NCI-H748 (cell line): ENCODE measurements at regions not wholly inside any gene's neighbourhood (a gene's known extent, or its start where the extent isn't known, plus 50 kb on each side); places are given as distances from the start of the nearest gene placed in this dataset.
A peak's percentile ranks its signal among the peaks of the same experiment; 100 is the strongest.

Experiments used
- DNase-seq: peaks from one replicate; lab custom pipeline; 2025; ENCODE audit not compliant: unreplicated experiment; lab: John Stamatoyannopoulos, UW

- DNase-seq = no peak
Observed at GRCh38 chr3:163039636-163040035, 1543.0 kb downstream of the OTOL1 start.

DNA sequence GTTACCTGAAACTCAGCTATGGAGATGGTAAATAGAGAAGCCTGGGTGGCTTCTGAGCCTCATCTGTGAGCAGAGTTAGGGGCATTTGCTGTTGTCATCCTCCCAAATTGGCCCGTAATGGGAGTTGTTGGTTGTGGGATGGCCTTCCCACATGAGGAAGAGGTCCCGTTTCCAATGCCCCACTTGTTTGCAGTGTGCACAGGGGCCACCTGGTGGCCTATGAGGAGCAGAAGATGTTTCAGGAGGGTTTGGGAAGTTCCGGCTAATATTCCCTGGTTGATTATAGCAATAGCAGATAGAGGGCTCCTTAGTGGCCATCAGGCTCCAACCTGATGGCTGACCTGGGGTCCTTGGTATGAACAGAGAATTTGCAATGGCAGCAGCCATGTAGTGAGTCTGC is 1546.5 kb downstream of the OTOL1 start:
- peak; percentile 2 for DNase-seq

- DNase-seq = no peak
Observed at GRCh38 chr3:163045945-163046344, 1549.3 kb downstream of the OTOL1 start.

GRCh38 chr3:163048881-163049280 is 1552.3 kb downstream of the OTOL1 start:
- DNase-seq = no peak

DNA sequence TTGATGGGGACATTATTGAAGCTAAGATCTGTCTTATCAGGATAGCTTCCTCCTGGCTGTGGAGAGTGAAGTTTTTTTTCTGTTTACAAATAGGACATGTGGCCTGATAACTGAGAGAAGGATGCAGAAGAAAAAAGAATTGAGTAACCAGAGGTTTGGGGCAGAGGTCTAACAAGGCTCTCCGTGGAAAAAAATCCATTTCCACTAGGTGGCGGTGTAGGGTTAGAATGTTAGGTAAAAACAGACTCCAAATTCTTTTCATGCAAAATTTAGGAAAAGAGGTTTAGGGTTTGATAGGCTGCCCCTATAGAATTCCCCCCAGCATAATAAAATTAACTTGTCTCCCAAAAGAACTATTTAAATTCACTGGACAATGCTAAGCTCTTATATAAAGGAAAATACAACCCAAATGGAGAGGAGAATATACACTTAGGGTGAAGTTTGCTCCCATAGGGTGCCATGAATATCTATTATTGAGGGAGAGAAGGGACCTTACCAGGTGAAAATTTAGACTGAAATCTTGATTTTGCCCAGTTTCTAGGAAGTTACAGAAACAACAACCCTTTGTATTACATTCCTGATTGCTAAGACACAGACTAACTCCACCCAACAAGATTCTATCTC is 1560.4 kb downstream of the OTOL1 start:
- DNase-seq = peak; percentile 69

- no peak for DNase-seq
Observed at GRCh38 chr3:163058031-163058854, 1561.6 kb downstream of the OTOL1 start.

- DNase-seq = no peak
Observed at GRCh38 chr3:163071713-163072112, 1575.1 kb downstream of the OTOL1 start.
